GM12878 (cell line): ENCODE measurements at regions not wholly inside any gene's neighbourhood (a gene's known extent, or its start where the extent isn't known, plus 50 kb on each side); places are given as distances from the start of the nearest gene placed in this dataset.

Experiments
- ATAC-seq: fragments of 200-7000 bp; cut with Tn5 transposase; 3 replicates; pipeline ENCODE4 v1.9.1; 2020; ENCODE audit warnings: mild to moderate bottlenecking, moderate library complexity
- BruUV-seq: library from RNA; stranded (reverse); fragments of 400-500 nt; replicated peaks from 2 replicates; lab custom pipeline; 2021; lab: Mats Ljungman, UMichigan
- CTCF ChIA-PET: fragments of 300-600 bp; sonication (Branson Sonifier 250); formaldehyde crosslinking; extraction: SDS; loops from one replicate; lab custom pipeline; 2021; ENCODE audit warnings: inconsistent platforms; lab: Yijun Ruan, JAX
- POLR2A ChIA-PET: fragments of 350-600 bp; formaldehyde crosslinking; extraction: SDS; loops from one replicate; lab custom pipeline; 2021; ENCODE audit warnings: inconsistent platforms; lab: Charles Lee
- RAD21 ChIA-PET: fragments of 300-600 bp; sonication (Branson Sonifier 250); formaldehyde crosslinking; loops from one replicate; lab custom pipeline; 2023; ENCODE audit warnings: antibody characterized with exemption; ENCODE audit not compliant: unreplicated experiment; lab: Charles Lee
- SMC1A ChIA-PET: fragments of 300-600 bp; sonication (Branson Sonifier 250); formaldehyde crosslinking; loops from one replicate; lab custom pipeline; 2023; ENCODE audit not compliant: unreplicated experiment, uncharacterized antibody; lab: Charles Lee
- DNase-seq: peaks from one replicate; pipeline ENCODE4 v3.0.0-alpha.2; 2011; ENCODE audit warnings: low read depth, low spot score
- FAIRE-seq: peaks from 3 replicates; lab custom pipeline; 2011; peaks lifted over from hg19 to GRCh38; lab: Jason Lieb, UNC
- H2AFZ ChIP-seq: 2 replicates; pipeline ENCODE4 v1.6.0; 2011; ENCODE audit warnings: low read depth, low read length, control low read depth; ENCODE audit not compliant: control insufficient read depth
- H3K27ac ChIP-seq: 2 replicates; pipeline ENCODE4 v1.5.1; 2011; ENCODE audit warnings: control low read depth; ENCODE audit not compliant: control insufficient read depth, insufficient read depth
- H3K27me3 ChIP-seq, 2 experiments: replicated peaks in 1 of 2; 2 replicates each; pipeline versions ENCODE4 v1.6.0 to v1.6.1; 2011; ENCODE audit warnings: low read length in 1 of 2; ENCODE audit not compliant: control insufficient read depth in 2 of 2, insufficient read depth in 2 of 2
- H3K36me3 ChIP-seq, 2 experiments: 2 replicates each; pipeline ENCODE4 v1.5.1; 2011; ENCODE audit warnings: low read length in 1 of 2; ENCODE audit not compliant: control insufficient read depth in 2 of 2, insufficient read depth in 2 of 2
- H3K4me1 ChIP-seq: 2 replicates; pipeline ENCODE4 v1.6.1; 2011; ENCODE audit warnings: mild to moderate bottlenecking, low read length, moderate library complexity, mixed read lengths; ENCODE audit not compliant: control insufficient read depth, insufficient read depth
- H3K4me2 ChIP-seq: 2 replicates; pipeline ENCODE4 v1.6.0; 2011; ENCODE audit warnings: control low read depth; ENCODE audit not compliant: control insufficient read depth, insufficient read depth
- H3K4me3 ChIP-seq: fragments of 200-600 bp; sonication (generic); 2 replicates; pipeline ENCODE4 v1.5.1; 2016
- H3K79me2 ChIP-seq: 2 replicates; pipeline ENCODE4 v1.6.0; 2011; ENCODE audit warnings: low read length; ENCODE audit not compliant: control insufficient read depth, insufficient read depth
- H3K9ac ChIP-seq: 2 replicates; pipeline ENCODE4 v1.8.0; 2011; ENCODE audit warnings: low read length, control low read depth, mixed read lengths; ENCODE audit not compliant: control insufficient read depth, insufficient read depth
- H3K9me3 ChIP-seq: replicated peaks from 3 replicates; pipeline ENCODE4 v1.5.1; 2011; ENCODE audit warnings: mild to moderate bottlenecking, low read length; ENCODE audit not compliant: control insufficient read depth, insufficient read depth
- H4K20me1 ChIP-seq: 2 replicates; pipeline ENCODE4 v1.6.0; 2011; ENCODE audit not compliant: control insufficient read depth, insufficient read depth
- HSF1 ChIP-seq: fragments of 150-350 bp; IDR thresholded peaks from 2 replicates; pipeline ENCODE4 v1.6.1; 2014; ENCODE audit warnings: mild to moderate bottlenecking, low read depth, low read length
- IKZF1 ChIP-seq: fragments of 450-650 bp; conservative IDR thresholded peaks from 2 replicates; pipeline ENCODE4 v1.6.1; 2017; ENCODE audit warnings: antibody characterized with exemption, mild to moderate bottlenecking
- KAT2A ChIP-seq: conservative IDR thresholded peaks from 2 replicates; pipeline ENCODE4 v1.6.1; 2011; ENCODE audit warnings: low read depth, low read length; ENCODE audit not compliant: control insufficient read depth
- MXI1 ChIP-seq: fragments of 150-350 bp; IDR thresholded peaks from 2 replicates; pipeline ENCODE4 v1.6.1; 2011; ENCODE audit warnings: low read depth, mild to moderate bottlenecking, inconsistent platforms, low read length, improper control_type of control experiment
- MYB ChIP-seq: fragments of 150-350 bp; IDR thresholded peaks from 2 replicates; pipeline ENCODE4 v1.6.1; 2014; ENCODE audit warnings: mild to moderate bottlenecking, low read depth, low read length, borderline replicate concordance
- PAX5 ChIP-seq: IDR thresholded peaks from 2 replicates; pipeline ENCODE4 v1.6.1; 2011; ENCODE audit warnings: low read depth, low read length, borderline replicate concordance
- POLR2A ChIP-seq: IDR thresholded peaks from 2 replicates; pipeline ENCODE4 v1.6.1; 2011; ENCODE audit warnings: low read depth, mild to moderate bottlenecking, low read length
- SKIL ChIP-seq: fragments of 450-650 bp; IDR thresholded peaks from 2 replicates; pipeline ENCODE4 v1.6.1; 2017; ENCODE audit warnings: mild to moderate bottlenecking, low read depth, inconsistent platforms; ENCODE audit not compliant: poor library complexity, severe bottlenecking
- SMARCA5 ChIP-seq: fragments of 450-650 bp; IDR thresholded peaks from 2 replicates; pipeline ENCODE4 v1.6.1; 2017; ENCODE audit warnings: mild to moderate bottlenecking
- SREBF1 ChIP-seq: IDR thresholded peaks from 2 replicates; pipeline ENCODE4 v1.6.1; 2012; ENCODE audit warnings: mild to moderate bottlenecking, low read length
- TCF7 ChIP-seq: IDR thresholded peaks from 2 replicates; pipeline ENCODE4 v1.6.1; 2014; ENCODE audit warnings: antibody characterized with exemption, borderline replicate concordance
- WRNIP1 ChIP-seq: IDR thresholded peaks from 2 replicates; pipeline ENCODE4 v1.6.1; 2011; ENCODE audit warnings: low read depth, low read length, improper control_type of control experiment, borderline replicate concordance
- WGBS: methylation state at CpG from one replicate; pipeline ENCODE4 v1.1.6; 2016; ENCODE audit warnings: low lambda C conversion rate; ENCODE audit not compliant: insufficient replicate concordance, insufficient coverage; ENCODE audit errors: missing lambda C conversion rate; 5-methylcytosine and 5-hydroxymethylcytosine counted together
- in situ Hi-C: fragments of 300-500 bp; cut with MboI; formaldehyde crosslinking; loops from 9 replicates; pipeline ENCODE4 v1.14.3; 2018; ENCODE audit warnings: mixed read lengths
- intact Hi-C: fragments of 100-400 bp; cut with micrococcal nuclease; formaldehyde crosslinking; loops from one replicate; pipeline ENCODE4 v1.14.2; 2022; ENCODE audit not compliant: unreplicated experiment
- TF ChIP-seq, protein P1 (sequence below): IDR thresholded peaks from 2 replicates; pipeline ENCODE4 v1.6.1; 2012; ENCODE audit warnings: low read depth, low read length, improper control_type of control experiment
- TF ChIP-seq, protein P2 (sequence below): fragments of 450-650 bp; IDR thresholded peaks from 2 replicates; pipeline ENCODE4 v1.6.1; 2017; ENCODE audit warnings: low read depth, mild to moderate bottlenecking, moderate library complexity
- TF ChIP-seq, protein P3 (sequence below): IDR thresholded peaks from 2 replicates; pipeline ENCODE4 v1.6.1; 2011; ENCODE audit warnings: low read depth, low read length, improper control_type of control experiment, borderline replicate concordance

DNA sequence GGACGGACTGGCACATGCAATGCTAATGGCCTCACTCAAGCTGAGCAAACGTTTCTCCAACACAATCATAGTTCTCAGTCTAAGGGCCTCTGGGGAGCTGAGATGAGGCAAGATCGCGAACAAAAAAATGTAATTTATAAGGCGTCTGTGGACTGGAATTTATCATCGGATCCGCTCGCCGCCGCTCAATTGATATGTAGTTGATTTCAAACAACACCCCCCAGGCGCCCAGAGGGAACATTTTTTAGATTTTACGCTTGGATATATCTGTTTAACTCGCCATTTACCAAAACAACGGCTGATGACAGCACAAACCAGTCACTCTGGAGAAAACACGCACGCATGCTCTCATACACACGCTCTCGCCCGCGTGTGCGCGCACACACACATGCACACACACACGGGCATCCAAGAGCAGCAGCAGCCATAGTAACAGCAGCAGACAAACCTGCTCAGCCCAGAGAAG lies 335.8 kb downstream of the SMAD2 start (continued):
- TF ChIP-seq, protein P1, sequence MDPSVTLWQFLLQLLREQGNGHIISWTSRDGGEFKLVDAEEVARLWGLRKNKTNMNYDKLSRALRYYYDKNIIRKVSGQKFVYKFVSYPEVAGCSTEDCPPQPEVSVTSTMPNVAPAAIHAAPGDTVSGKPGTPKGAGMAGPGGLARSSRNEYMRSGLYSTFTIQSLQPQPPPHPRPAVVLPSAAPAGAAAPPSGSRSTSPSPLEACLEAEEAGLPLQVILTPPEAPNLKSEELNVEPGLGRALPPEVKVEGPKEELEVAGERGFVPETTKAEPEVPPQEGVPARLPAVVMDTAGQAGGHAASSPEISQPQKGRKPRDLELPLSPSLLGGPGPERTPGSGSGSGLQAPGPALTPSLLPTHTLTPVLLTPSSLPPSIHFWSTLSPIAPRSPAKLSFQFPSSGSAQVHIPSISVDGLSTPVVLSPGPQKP, result no peak

DNA sequence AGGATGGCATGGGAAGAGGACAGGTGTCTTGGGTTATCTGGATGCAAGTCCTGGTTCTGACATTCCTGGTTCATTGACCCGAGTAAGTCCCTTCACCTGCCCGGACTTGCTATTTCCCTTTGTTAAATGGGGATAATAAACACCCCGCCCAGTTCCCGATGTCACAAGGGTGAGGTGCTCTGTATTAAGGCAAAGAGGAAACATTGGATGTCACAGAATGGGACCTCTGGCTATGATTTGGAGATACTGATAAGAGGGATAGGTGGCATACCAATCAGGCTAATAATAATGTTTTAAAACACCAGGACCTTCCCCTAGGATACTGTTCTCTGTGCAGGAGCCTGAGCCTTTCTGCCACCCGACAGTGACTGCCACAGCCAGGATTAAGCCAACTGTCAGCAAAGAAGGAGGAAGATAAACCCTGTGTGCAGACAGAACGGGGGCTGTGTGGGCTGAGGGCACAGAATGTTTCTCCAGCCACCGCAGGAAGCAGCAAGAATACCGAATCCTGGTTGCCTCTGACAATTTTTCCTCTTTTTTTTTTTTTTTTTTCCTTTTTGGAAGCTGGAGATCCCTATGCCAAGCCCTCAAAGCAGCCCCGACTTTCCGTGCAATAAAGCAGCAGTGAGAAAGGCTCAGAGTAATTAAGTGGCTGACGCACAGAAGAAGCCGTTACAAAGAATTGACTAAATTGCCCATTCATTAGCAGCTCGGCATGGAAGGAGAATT lies 336.6 kb downstream of the SMAD2 start:
- Histone ChIP-seq H3K4me1 (no peaks in the 10 kb centered on the region), H3K9ac (no peak overlapping the region), H3K79me2 (no peaks in the 10 kb centered on the region), H2AFZ (no peak overlapping the region), H3K4me3 (no peak overlapping the region), H3K9me3 (no peaks in the 10 kb centered on the region), H3K36me3 (no peaks in the 10 kb centered on the region), H3K27me3 (peaks cover 0 to 6% of the 10 kb centered on the region in 2 experiments; a peak in 2 of 4 replicates), H3K27ac (no peak overlapping the region), H3K4me2 (no peak overlapping the region), H4K20me1 (no peaks in the 10 kb centered on the region)
- ATAC-seq (no peak), FAIRE-seq (no peak), DNase-seq (no peak)
- SMC1A ChIA-PET, result no interaction called here
- TF ChIP-seq PAX5 (no peak), POLR2A (no peak), MYB (no peak), KAT2A (no peak), SMARCA5 (no peak), SREBF1 (no peak), TCF7 (no peak), WRNIP1 (no peak), HSF1 (no peak), MXI1 (no peak), SKIL (no peak), IKZF1 (no peak)
- TF ChIP-seq, protein P2, sequence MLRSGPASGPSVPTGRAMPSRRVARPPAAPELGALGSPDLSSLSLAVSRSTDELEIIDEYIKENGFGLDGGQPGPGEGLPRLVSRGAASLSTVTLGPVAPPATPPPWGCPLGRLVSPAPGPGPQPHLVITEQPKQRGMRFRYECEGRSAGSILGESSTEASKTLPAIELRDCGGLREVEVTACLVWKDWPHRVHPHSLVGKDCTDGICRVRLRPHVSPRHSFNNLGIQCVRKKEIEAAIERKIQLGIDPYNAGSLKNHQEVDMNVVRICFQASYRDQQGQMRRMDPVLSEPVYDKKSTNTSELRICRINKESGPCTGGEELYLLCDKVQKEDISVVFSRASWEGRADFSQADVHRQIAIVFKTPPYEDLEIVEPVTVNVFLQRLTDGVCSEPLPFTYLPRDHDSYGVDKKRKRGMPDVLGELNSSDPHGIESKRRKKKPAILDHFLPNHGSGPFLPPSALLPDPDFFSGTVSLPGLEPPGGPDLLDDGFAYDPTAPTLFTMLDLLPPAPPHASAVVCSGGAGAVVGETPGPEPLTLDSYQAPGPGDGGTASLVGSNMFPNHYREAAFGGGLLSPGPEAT, result no peak
- TF ChIP-seq, protein P3, sequence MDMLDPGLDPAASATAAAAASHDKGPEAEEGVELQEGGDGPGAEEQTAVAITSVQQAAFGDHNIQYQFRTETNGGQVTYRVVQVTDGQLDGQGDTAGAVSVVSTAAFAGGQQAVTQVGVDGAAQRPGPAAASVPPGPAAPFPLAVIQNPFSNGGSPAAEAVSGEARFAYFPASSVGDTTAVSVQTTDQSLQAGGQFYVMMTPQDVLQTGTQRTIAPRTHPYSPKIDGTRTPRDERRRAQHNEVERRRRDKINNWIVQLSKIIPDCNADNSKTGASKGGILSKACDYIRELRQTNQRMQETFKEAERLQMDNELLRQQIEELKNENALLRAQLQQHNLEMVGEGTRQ, result no peak
- WGBS, result 38% methylated on average over 11 of the region's 13 CpGs
- POLR2A ChIA-PET, result no interaction called here
- RAD21 ChIA-PET, result interaction anchor here (1.3 kb wide), 1 partner anchor 154 kb away, joined by 5 read pairs; no protein-coding TSS in a partner anchor
- BruUV-seq, result no TSS peak
- in situ Hi-C loops (loop anchor here (5.0 kb wide), 1 partner anchor 153 kb away; no protein-coding TSS in a partner anchor), intact Hi-C loops (no loop called here)
- CTCF ChIA-PET, result no interaction called here
